ENCODE measurements at regions not wholly inside any gene's neighbourhood (a gene's known extent, or its start where the extent isn't known, plus 50 kb on each side); places are given as distances from the start of the nearest gene placed in this dataset.

- Histone ChIP-seq H4K20me1 (ENCODE audit: low read depth, low read length) (no peaks in the 10 kb centered on the region), H3K79me2 (ENCODE audit: insufficient read depth, low read length) (no peaks in the 10 kb centered on the region), H2AFZ (ENCODE audit: low read depth, low read length, severe bottlenecking) (no peak overlapping the region)
These were observed 108.8 kb downstream of the ARRDC4 start for GRCh38 chr15:98069256-98069655.

GRCh38 chr15:98070137-98070536 lies 109.6 kb downstream of the ARRDC4 start:
- no peak overlapping the region for H3K4me3 ChIP-seq (ENCODE audit: insufficient read depth, low read length, poor library complexity, severe bottlenecking)
- H3K9me2 ChIP-seq (replicated peaks; ENCODE audit: insufficient read depth, low read length) = no peaks in the 10 kb centered on the region
- no peaks in the 10 kb centered on the region for H3K79me2 ChIP-seq (ENCODE audit: insufficient read depth, low read length)
- no peaks in the 10 kb centered on the region for H3K36me3 ChIP-seq (ENCODE audit: low read length)
- H3K27ac ChIP-seq (ENCODE audit: low read depth, low read length) = no peak overlapping the region
- no peaks in the 10 kb centered on the region for H4K20me1 ChIP-seq (ENCODE audit: low read depth, low read length)
- H3K27me3 ChIP-seq (ENCODE audit: low read length) = no peaks in the 10 kb centered on the region
- H2AFZ ChIP-seq (ENCODE audit: low read depth, low read length, severe bottlenecking) = no peak overlapping the region
- TF ChIP-seq EZH2phosphoT487 (conservative IDR thresholded peaks at IDR 0.05; ENCODE audit: low read length) (no peak), CTCF (IDR thresholded peaks at IDR 0.05; ENCODE audit: insufficient read depth, low read length, poor library complexity, severe bottlenecking) (no peak)
- H3K4me2 ChIP-seq (ENCODE audit: low read depth, low read length, poor library complexity, severe bottlenecking) = no peak overlapping the region
- H3K9ac ChIP-seq (ENCODE audit: low read length) = no peak overlapping the region
- H3F3A ChIP-seq (ENCODE audit: insufficient read depth) = no peaks in the 10 kb centered on the region
- H3K9me3 ChIP-seq (ENCODE audit: insufficient read depth, low read length) = no peaks in the 10 kb centered on the region

More at GRCh38 chr15:98069256-98069655, 108.8 kb downstream of the ARRDC4 start:
- Histone ChIP-seq H3K4me3 (ENCODE audit: insufficient read depth, low read length, poor library complexity, severe bottlenecking) (no peak overlapping the region), H3K9me3 (ENCODE audit: insufficient read depth, low read length) (no peaks in the 10 kb centered on the region), H3K36me3 (ENCODE audit: low read length) (no peaks in the 10 kb centered on the region), H3K27ac (ENCODE audit: low read depth, low read length) (no peak overlapping the region), H3K9ac (ENCODE audit: low read length) (no peak overlapping the region), H3K27me3 (ENCODE audit: low read length) (no peaks in the 10 kb centered on the region), H3K9me2 (replicated peaks; ENCODE audit: insufficient read depth, low read length) (no peaks in the 10 kb centered on the region), H3K4me2 (ENCODE audit: low read depth, low read length, poor library complexity, severe bottlenecking) (no peak overlapping the region), H3F3A (ENCODE audit: insufficient read depth) (no peaks in the 10 kb centered on the region)
- no peak for TF ChIP-seq EZH2phosphoT487 (conservative IDR thresholded peaks at IDR 0.05; ENCODE audit: low read length)
- TF ChIP-seq CTCF (IDR thresholded peaks at IDR 0.05; ENCODE audit: insufficient read depth, low read length, poor library complexity, severe bottlenecking) = no peak

- H4K20me1 ChIP-seq (ENCODE audit: low read depth, low read length) = no peaks in the 10 kb centered on the region
- H3K9me3 ChIP-seq (ENCODE audit: insufficient read depth, low read length) = no peaks in the 10 kb centered on the region
- H3K9ac ChIP-seq (ENCODE audit: low read length) = no peak overlapping the region
- H3K4me3 ChIP-seq (ENCODE audit: insufficient read depth, low read length, poor library complexity, severe bottlenecking) = no peak overlapping the region
- H3K4me2 ChIP-seq (ENCODE audit: low read depth, low read length, poor library complexity, severe bottlenecking) = no peak overlapping the region
- H3K9me2 ChIP-seq (replicated peaks; ENCODE audit: insufficient read depth, low read length) = no peaks in the 10 kb centered on the region
- TF ChIP-seq EZH2phosphoT487 (conservative IDR thresholded peaks at IDR 0.05; ENCODE audit: low read length) (no peak), CTCF (IDR thresholded peaks at IDR 0.05; ENCODE audit: insufficient read depth, low read length, poor library complexity, severe bottlenecking) (no peak)
- H3K79me2 ChIP-seq (ENCODE audit: insufficient read depth, low read length) = no peaks in the 10 kb centered on the region
- H3K27me3 ChIP-seq (ENCODE audit: low read length) = no peaks in the 10 kb centered on the region
- no peaks in the 10 kb centered on the region for H3K36me3 ChIP-seq (ENCODE audit: low read length)
- H3F3A ChIP-seq (ENCODE audit: insufficient read depth) = no peaks in the 10 kb centered on the region
- H2AFZ ChIP-seq (ENCODE audit: low read depth, low read length, severe bottlenecking) = no peak overlapping the region
- H3K27ac ChIP-seq (ENCODE audit: low read depth, low read length) = no peak overlapping the region
These were observed 111.3 kb downstream of the ARRDC4 start for GRCh38 chr15:98071786-98072185.
